ENCODE measurements at regions not wholly inside any gene's neighbourhood (a gene's known extent, or its start where the extent isn't known, plus 50 kb on each side); places are given as distances from the start of the nearest gene placed in this dataset.

DNA sequence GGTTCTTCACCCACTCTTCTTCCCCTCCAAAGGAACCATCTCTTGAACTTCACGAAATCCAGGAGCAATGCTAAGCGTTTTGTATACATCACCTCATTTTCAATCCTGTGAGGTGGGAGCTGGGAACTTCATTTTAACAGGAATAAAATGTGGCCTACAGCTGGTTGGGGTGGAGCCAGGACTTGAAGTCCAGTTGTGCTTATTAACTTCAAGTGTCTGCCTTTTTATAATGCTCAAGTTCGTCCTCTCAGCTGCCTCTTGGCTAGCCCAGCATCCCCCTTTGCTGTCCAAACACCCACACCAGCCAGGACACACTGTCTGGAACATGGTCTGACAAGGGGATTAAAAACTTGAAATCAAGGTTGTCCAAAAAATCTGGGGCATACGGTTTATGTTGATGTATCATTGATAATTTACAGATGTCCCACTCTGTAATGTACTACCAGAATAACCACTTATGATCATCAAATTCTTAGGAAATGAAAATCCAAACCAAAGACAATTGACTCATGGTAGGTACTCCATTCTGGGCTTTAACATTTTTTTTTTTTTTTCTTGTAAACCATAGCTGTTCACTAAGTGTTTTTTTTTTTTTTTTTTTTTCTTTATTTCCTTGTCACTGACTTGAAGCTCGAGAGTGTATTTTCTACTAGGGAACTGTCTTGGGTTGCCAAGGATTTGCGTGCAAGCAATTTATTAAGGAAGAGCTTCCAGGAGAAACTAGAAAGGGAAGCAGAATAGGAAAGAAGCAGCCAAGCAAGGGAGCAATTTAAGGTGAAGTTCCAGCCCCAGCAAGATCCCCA, 252.3 kb downstream of the EFCAB11 start:
- Histone ChIP-seq H3K9me1 (ENCODE audit: control insufficient read depth, insufficient read depth, low read length) (no peaks in the 10 kb centered on the region), H3K9me3 (replicated peaks; ENCODE audit: control insufficient read depth, insufficient read depth, low read depth, low read length) (no peaks in the 10 kb centered on the region; the same call in 1 of the 2 replicates), H3K4me2 (ENCODE audit: insufficient read depth, low read length) (peak overlapping the region; percentile 55; the same call in 1 of the 2 replicates), H3K27me3 (ENCODE audit: control insufficient read depth in 2 of 2, insufficient read depth in 2 of 2, low read length in 2 of 2) (no peaks in the 10 kb centered on the region), H2AFZ (ENCODE audit: low read depth, low read length) (peak overlapping the region; percentile 92), H3K4me1 (replicated peaks in 1 of 2; ENCODE audit: control insufficient read depth in 2 of 2, insufficient read depth in 2 of 2, low read length in 2 of 2) (peaks cover 3 to 8% of the 10 kb centered on the region in 2 experiments; a peak in 4 of 5 replicates), H3K27ac (ENCODE audit: extremely low read depth, low read depth, low read length) (no peak overlapping the region), H3K79me2 (ENCODE audit: control insufficient read depth, insufficient read depth, low read length) (no peaks in the 10 kb centered on the region), H3K36me3 (ENCODE audit: control insufficient read depth, insufficient read depth, low read length) (no peaks in the 10 kb centered on the region), H3K4me3 (no peak overlapping the region), H3K9ac (ENCODE audit: insufficient read depth in 1 of 2, low read depth in 2 of 2, low read length in 2 of 2) (no peak overlapping the region), H4K20me1 (replicated peaks; ENCODE audit: control insufficient read depth, insufficient read depth, low read length) (no peaks in the 10 kb centered on the region)
- no TSS peak for BruUV-seq (replicated peaks)
- FAIRE-seq = no peak
- POLR2A ChIA-PET = no interaction called here
- no peak; the same call in 2 of the 3 replicates for ATAC-seq
- intact Hi-C loops (cut with micrococcal nuclease) (no loop called here), in situ Hi-C loops (cut with MboI) (no loop called here)
- DNase-seq (ENCODE audit: extremely low read depth in 1 of 4, low spot score in 3 of 4) = no peak
- TF ChIP-seq, protein P1, sequence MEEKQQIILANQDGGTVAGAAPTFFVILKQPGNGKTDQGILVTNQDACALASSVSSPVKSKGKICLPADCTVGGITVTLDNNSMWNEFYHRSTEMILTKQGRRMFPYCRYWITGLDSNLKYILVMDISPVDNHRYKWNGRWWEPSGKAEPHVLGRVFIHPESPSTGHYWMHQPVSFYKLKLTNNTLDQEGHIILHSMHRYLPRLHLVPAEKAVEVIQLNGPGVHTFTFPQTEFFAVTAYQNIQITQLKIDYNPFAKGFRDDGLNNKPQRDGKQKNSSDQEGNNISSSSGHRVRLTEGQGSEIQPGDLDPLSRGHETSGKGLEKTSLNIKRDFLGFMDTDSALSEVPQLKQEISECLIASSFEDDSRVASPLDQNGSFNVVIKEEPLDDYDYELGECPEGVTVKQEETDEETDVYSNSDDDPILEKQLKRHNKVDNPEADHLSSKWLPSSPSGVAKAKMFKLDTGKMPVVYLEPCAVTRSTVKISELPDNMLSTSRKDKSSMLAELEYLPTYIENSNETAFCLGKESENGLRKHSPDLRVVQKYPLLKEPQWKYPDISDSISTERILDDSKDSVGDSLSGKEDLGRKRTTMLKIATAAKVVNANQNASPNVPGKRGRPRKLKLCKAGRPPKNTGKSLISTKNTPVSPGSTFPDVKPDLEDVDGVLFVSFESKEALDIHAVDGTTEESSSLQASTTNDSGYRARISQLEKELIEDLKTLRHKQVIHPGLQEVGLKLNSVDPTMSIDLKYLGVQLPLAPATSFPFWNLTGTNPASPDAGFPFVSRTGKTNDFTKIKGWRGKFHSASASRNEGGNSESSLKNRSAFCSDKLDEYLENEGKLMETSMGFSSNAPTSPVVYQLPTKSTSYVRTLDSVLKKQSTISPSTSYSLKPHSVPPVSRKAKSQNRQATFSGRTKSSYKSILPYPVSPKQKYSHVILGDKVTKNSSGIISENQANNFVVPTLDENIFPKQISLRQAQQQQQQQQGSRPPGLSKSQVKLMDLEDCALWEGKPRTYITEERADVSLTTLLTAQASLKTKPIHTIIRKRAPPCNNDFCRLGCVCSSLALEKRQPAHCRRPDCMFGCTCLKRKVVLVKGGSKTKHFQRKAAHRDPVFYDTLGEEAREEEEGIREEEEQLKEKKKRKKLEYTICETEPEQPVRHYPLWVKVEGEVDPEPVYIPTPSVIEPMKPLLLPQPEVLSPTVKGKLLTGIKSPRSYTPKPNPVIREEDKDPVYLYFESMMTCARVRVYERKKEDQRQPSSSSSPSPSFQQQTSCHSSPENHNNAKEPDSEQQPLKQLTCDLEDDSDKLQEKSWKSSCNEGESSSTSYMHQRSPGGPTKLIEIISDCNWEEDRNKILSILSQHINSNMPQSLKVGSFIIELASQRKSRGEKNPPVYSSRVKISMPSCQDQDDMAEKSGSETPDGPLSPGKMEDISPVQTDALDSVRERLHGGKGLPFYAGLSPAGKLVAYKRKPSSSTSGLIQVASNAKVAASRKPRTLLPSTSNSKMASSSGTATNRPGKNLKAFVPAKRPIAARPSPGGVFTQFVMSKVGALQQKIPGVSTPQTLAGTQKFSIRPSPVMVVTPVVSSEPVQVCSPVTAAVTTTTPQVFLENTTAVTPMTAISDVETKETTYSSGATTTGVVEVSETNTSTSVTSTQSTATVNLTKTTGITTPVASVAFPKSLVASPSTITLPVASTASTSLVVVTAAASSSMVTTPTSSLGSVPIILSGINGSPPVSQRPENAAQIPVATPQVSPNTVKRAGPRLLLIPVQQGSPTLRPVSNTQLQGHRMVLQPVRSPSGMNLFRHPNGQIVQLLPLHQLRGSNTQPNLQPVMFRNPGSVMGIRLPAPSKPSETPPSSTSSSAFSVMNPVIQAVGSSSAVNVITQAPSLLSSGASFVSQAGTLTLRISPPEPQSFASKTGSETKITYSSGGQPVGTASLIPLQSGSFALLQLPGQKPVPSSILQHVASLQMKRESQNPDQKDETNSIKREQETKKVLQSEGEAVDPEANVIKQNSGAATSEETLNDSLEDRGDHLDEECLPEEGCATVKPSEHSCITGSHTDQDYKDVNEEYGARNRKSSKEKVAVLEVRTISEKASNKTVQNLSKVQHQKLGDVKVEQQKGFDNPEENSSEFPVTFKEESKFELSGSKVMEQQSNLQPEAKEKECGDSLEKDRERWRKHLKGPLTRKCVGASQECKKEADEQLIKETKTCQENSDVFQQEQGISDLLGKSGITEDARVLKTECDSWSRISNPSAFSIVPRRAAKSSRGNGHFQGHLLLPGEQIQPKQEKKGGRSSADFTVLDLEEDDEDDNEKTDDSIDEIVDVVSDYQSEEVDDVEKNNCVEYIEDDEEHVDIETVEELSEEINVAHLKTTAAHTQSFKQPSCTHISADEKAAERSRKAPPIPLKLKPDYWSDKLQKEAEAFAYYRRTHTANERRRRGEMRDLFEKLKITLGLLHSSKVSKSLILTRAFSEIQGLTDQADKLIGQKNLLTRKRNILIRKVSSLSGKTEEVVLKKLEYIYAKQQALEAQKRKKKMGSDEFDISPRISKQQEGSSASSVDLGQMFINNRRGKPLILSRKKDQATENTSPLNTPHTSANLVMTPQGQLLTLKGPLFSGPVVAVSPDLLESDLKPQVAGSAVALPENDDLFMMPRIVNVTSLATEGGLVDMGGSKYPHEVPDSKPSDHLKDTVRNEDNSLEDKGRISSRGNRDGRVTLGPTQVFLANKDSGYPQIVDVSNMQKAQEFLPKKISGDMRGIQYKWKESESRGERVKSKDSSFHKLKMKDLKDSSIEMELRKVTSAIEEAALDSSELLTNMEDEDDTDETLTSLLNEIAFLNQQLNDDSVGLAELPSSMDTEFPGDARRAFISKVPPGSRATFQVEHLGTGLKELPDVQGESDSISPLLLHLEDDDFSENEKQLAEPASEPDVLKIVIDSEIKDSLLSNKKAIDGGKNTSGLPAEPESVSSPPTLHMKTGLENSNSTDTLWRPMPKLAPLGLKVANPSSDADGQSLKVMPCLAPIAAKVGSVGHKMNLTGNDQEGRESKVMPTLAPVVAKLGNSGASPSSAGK (IDR thresholded peaks at IDR 0.05) = peak; percentile 6; the same call in 1 of the 2 replicates
- TF ChIP-seq ZNF124 (CRISPR knock-in tag; IDR thresholded peaks at IDR 0.05) = no peak
- CTCF ChIA-PET (ENCODE audit: low intra/inter-chr PET ratio) = interaction anchor here (0.6 kb wide), 1 partner anchor 17 kb away, joined by 5 read pairs; no protein-coding TSS in a partner anchor
- 46% methylated on average over 6 of the region's 6 CpGs for WGBS (ENCODE audit: insufficient coverage, low coverage, missing lambda C conversion rate)
